ENCODE measurements at regions not wholly inside any gene's neighbourhood (a gene's known extent, or its start where the extent isn't known, plus 50 kb on each side); places are given as distances from the start of the nearest gene placed in this dataset.

DNA sequence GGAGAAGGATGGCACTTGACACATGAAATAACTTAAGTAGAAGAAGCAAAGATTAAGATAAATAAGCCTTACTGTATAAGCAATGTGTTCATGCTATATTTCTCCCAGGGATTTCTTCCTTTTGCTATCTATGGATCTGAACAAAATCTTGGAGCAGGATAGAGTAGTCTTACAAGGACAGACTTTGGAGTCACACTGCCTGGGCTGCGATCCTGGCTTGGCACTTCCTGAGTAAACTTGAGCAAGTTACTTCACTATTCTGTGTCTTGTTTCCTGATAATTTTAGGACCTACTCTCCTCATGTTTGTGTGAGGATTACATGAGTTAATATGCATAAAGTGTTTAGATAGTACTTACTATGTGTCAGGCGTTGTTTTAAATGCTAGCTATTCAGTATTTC, 340.0 kb upstream of the MAOA start:
- TF ChIP-seq POLR2A (IDR thresholded peaks at IDR 0.05; ENCODE audit: low read depth, low read length), result no peak
- no peak for TF ChIP-seq POLR2AphosphoS5 (IDR thresholded peaks at IDR 0.05; ENCODE audit: low read depth, low read length)
- no peak for TF ChIP-seq POU2F2 (IDR thresholded peaks at IDR 0.05; ENCODE audit: low read depth, low read length)
- no peak for TF ChIP-seq TAF1 (IDR thresholded peaks at IDR 0.05; ENCODE audit: low read depth, low read length)
- TF ChIP-seq SPI1 (IDR thresholded peaks at IDR 0.05; ENCODE audit: low read depth, low read length), result no peak
